Nephron (organoid): ENCODE measurements at regions not wholly inside any gene's neighbourhood (a gene's known extent, or its start where the extent isn't known, plus 50 kb on each side); places are given as distances from the start of the nearest gene placed in this dataset.

Experiments
- H3K27ac Mint-ChIP-seq, 3 experiments: 2 replicates each; pipeline ENCODE4 v1.8.0; 2020; ENCODE audit warnings: mixed read lengths in 3 of 3, mild to moderate bottlenecking in 2 of 3, moderate library complexity in 1 of 3
- H3K27me3 Mint-ChIP-seq: 2 replicates; pipeline ENCODE4 v1.8.0; 2021; ENCODE audit warnings: low read depth, mild to moderate bottlenecking, moderate library complexity, mixed read lengths
- H3K36me3 Mint-ChIP-seq: 2 replicates; pipeline ENCODE4 v1.8.0; 2020; ENCODE audit warnings: low read depth, mixed read lengths
- H3K4me1 Mint-ChIP-seq: 2 replicates; pipeline ENCODE4 v1.8.0; 2020; ENCODE audit warnings: mixed read lengths
- H3K4me3 Mint-ChIP-seq, 3 experiments: 2 replicates each; pipeline ENCODE4 v1.8.0; 2020; ENCODE audit warnings: mild to moderate bottlenecking in 3 of 3, mixed read lengths in 3 of 3, moderate library complexity in 2 of 3
- H3K9me3 Mint-ChIP-seq: 2 replicates; pipeline ENCODE4 v1.8.0; 2020; ENCODE audit warnings: mixed read lengths
- CTCF ChIP-seq, 3 experiments: fragments of 200-600 bp; sonication (generic); IDR thresholded peaks; one replicate each; pipeline ENCODE4 v1.5.0; 2021; ENCODE audit warnings: antibody characterized with exemption in 3 of 3; ENCODE audit not compliant: unreplicated experiment in 3 of 3

- H3K36me3 Mint-ChIP-seq, result peaks cover 5% of the 10 kb centered on the region
- no peaks in the 10 kb centered on the region for H3K27me3 Mint-ChIP-seq
- TF ChIP-seq CTCF (IDR thresholded peaks at IDR 0.05; ENCODE audit: unreplicated experiment in 3 of 3), result no peak
- no peak overlapping the region for H3K27ac Mint-ChIP-seq
- peaks cover 10% of the 10 kb centered on the region for H3K4me1 Mint-ChIP-seq
- no peaks in the 10 kb centered on the region for H3K9me3 Mint-ChIP-seq
- H3K4me3 Mint-ChIP-seq, result no peak overlapping the region
Measured at GRCh38 chr1:95179205-95179986, 54.6 kb upstream of the RWDD3 start.

GRCh38 chr1:95180371-95180770, 53.6 kb upstream of the RWDD3 start:
- H3K9me3 Mint-ChIP-seq, result no peaks in the 10 kb centered on the region
- H3K4me3 Mint-ChIP-seq, result no peak overlapping the region
- TF ChIP-seq CTCF (IDR thresholded peaks at IDR 0.05; ENCODE audit: unreplicated experiment in 3 of 3), result no peak
- H3K27ac Mint-ChIP-seq, result no peak overlapping the region
- H3K4me1 Mint-ChIP-seq, result peaks cover 10% of the 10 kb centered on the region
- no peaks in the 10 kb centered on the region for H3K27me3 Mint-ChIP-seq
- no peaks in the 10 kb centered on the region for H3K36me3 Mint-ChIP-seq

GRCh38 chr1:95181096-95181495, 52.9 kb upstream of the RWDD3 start:
- peaks cover 10% of the 10 kb centered on the region for H3K4me1 Mint-ChIP-seq
- H3K27ac Mint-ChIP-seq, result no peak overlapping the region
- no peak for TF ChIP-seq CTCF (IDR thresholded peaks at IDR 0.05; ENCODE audit: unreplicated experiment in 3 of 3)
- no peak overlapping the region for H3K4me3 Mint-ChIP-seq
- no peaks in the 10 kb centered on the region for H3K36me3 Mint-ChIP-seq
- no peaks in the 10 kb centered on the region for H3K9me3 Mint-ChIP-seq
- H3K27me3 Mint-ChIP-seq, result no peaks in the 10 kb centered on the region

- H3K36me3 Mint-ChIP-seq, result no peaks in the 10 kb centered on the region
- peaks cover 6% of the 10 kb centered on the region for H3K4me1 Mint-ChIP-seq
- TF ChIP-seq CTCF (IDR thresholded peaks at IDR 0.05; ENCODE audit: unreplicated experiment in 3 of 3), result no peak
- H3K27me3 Mint-ChIP-seq, result no peaks in the 10 kb centered on the region
- no peak overlapping the region for H3K27ac Mint-ChIP-seq
- H3K4me3 Mint-ChIP-seq, result no peak overlapping the region
- no peaks in the 10 kb centered on the region for H3K9me3 Mint-ChIP-seq
Measured at GRCh38 chr1:95183952-95184351, 50.1 kb upstream of the RWDD3 start.
